ENCODE measurements at regions not wholly inside any gene's neighbourhood (a gene's known extent, or its start where the extent isn't known, plus 50 kb on each side); places are given as distances from the start of the nearest gene placed in this dataset.
"Not testable (repeated sequence)": the region's sequence is repeated elsewhere in the genome, so short reads cannot be mapped to it uniquely, and the experiment has no call there.

DNA sequence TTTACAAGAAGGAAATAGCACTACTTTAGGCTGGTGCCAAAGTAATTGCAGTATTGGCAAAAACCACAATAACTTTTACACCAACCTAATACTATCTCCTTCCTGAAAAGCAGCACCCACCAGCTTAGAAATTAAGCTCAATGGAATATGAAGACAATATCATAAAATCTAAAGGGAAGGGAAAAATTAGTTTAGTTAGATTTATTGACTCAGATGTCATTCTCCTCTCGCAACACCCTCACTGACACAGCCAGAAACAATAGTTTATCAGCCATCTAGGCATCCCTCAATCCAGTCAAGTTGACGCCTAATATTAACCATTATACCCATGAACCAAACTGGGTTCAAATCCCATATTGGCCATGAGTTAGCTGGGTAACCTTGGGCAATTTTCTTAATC is 820.4 kb upstream of the EPHA5 start:
- H3K4me1 Mint-ChIP-seq = peaks cover 0 to 1% (median 0%) of the 10 kb centered on the region in 3 donors

GRCh38 chr4:66489783-66490452 is 819.6 kb upstream of the EPHA5 start:
- Mint-ChIP-seq H3K9me3 (peaks cover 0 to 4% (median 0%) of the 10 kb centered on the region in 3 donors), H3K4me1 (peaks cover 0 to 1% (median 0%) of the 10 kb centered on the region in 3 donors), H3K27ac (no peak overlapping the region), H3K4me3 (no peak overlapping the region), H3K36me3 (peaks cover 3% of the 10 kb centered on the region), H3K27me3 (no peaks in the 10 kb centered on the region)

More for the DNA sequence above, 820.4 kb upstream of the EPHA5 start:
- Mint-ChIP-seq H3K4me3 (no peak overlapping the region), H3K9me3 (peaks cover 0 to 4% (median 0%) of the 10 kb centered on the region in 3 donors), H3K27ac (no peak overlapping the region), H3K36me3 (peaks cover 3% of the 10 kb centered on the region), H3K27me3 (no peaks in the 10 kb centered on the region)

DNA sequence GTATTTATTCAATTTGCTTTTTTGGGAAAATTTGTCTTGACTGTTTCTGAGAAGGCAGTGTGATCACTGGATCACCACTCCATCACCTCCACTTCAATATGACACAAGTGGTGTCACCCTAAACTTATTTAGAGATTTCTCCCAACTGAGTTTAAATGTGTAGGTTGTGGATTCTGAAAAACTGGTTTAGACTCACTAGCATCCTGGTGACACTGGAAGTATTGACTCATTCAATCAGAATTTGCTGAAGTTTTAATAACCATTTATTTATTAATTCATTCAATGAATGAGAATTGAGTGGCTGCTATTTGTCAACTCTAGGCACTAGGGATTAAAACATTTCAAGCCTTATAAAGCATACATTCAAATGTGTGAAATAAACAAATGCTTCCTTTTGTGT is 819.1 kb upstream of the EPHA5 start:
- Mint-ChIP-seq H3K36me3 (peaks cover 3% of the 10 kb centered on the region), H3K27ac (no peak overlapping the region), H3K4me1 (peaks cover 0 to 1% (median 0%) of the 10 kb centered on the region in 3 donors), H3K4me3 (no peak overlapping the region), H3K9me3 (peaks cover 0 to 4% (median 0%) of the 10 kb centered on the region in 3 donors), H3K27me3 (no peaks in the 10 kb centered on the region)

DNA sequence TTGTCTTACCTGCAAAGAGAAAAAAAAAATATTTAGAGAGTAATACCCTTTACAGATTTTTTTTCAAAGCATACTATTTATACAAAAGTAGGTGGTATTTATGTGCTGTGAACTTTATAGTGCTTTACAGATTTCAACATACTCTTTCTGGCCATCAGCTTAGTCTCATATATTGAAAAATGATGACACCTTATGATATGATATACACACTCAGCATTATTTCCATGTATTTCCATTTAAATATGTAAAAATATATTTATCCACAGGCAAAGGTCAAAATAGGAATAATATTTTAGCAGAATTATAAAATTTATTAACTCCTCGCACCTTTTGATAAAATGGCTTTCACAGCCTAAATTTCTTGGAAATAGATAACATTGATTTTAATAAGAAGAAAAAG is 815.8 kb upstream of the EPHA5 start:
- H3K4me3 Mint-ChIP-seq = no peak overlapping the region
- H3K27me3 Mint-ChIP-seq = no peaks in the 10 kb centered on the region
- peaks cover 0 to 7% (median 6%) of the 10 kb centered on the region in 3 donors for H3K9me3 Mint-ChIP-seq
- peaks cover 3% of the 10 kb centered on the region for H3K36me3 Mint-ChIP-seq
- no peak overlapping the region for H3K27ac Mint-ChIP-seq
- peaks cover 0 to 1% (median 0%) of the 10 kb centered on the region in 3 donors for H3K4me1 Mint-ChIP-seq

DNA sequence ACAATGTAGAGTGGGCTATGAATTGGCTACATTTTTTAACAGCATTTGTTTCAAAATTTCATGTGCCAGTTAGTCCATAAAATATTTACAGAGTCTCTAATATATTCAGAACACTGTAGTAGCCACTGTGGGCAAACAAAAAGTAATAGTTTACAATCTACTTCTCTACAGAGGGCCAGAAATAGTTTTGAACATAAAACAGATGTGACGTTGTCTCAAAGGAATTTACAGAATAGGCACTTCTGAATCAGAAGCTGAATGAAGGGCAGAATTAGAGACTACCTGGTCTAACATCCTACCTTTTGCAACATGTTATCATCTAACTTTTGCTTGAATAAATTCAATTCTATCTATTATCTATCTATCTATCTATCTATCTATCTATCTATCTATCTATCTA is 811.9 kb upstream of the EPHA5 start:
- Mint-ChIP-seq H3K4me1 (no peaks in the 10 kb centered on the region), H3K4me3 (no peak overlapping the region), H3K36me3 (no peaks in the 10 kb centered on the region), H3K9me3 (peaks cover 4 to 7% (median 5%) of the 10 kb centered on the region in 3 donors), H3K27me3 (no peaks in the 10 kb centered on the region), H3K27ac (no peak overlapping the region)

- peaks cover 1 to 12% (median 11%) of the 10 kb centered on the region in 3 donors for H3K9me3 Mint-ChIP-seq
- no peak overlapping the region for H3K27ac Mint-ChIP-seq
- no peaks in the 10 kb centered on the region for H3K27me3 Mint-ChIP-seq
- H3K4me3 Mint-ChIP-seq = no peak overlapping the region
- no peaks in the 10 kb centered on the region for H3K4me1 Mint-ChIP-seq
- H3K36me3 Mint-ChIP-seq = no peaks in the 10 kb centered on the region
Observed at GRCh38 chr4:66475596-66475995, 805.3 kb upstream of the EPHA5 start.

DNA sequence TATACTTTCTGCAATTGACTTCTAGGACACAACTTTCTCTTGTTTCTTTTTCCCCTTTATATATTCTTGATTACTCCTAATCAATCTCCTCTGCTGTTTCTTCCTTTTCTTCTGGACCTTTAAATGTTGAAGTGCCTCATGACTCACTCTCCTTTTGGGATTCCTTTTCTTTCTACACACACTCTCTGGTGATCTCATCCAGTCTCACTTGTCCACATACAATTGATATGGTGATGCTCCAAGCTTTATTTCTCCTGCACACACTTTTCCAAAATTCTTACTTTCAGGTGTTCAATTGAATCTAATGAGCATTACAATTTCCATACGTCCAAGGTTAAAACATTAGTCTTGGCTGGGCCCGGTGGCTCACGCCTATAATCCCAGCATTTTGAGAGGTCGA is 794.8 kb upstream of the EPHA5 start:
- Mint-ChIP-seq H3K4me3 (no peak overlapping the region), H3K4me1 (no peaks in the 10 kb centered on the region), H3K9me3 (peaks cover 2 to 3% (median 2%) of the 10 kb centered on the region in 3 donors), H3K27ac (no peak overlapping the region), H3K36me3 (no peaks in the 10 kb centered on the region), H3K27me3 (no peaks in the 10 kb centered on the region)

DNA sequence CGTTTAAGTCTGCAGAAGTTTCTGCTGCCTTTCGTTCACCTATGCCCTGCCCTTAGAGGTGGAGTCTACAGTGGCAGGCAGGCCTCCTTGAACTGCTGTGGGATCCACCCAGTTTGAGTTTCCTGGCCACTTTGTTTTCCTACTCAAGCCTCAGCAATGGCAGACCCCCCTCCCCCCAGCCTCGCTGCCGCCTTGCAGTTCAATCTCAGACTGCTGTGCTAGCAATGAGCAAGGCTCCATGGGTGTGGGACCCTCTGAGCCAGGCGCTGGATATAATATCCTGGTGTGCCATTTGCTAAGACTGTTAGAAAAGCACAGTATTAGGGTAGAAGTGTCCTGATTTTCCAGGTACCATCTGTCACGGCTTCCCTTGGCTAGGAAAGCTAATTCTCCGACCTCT is 792.6 kb upstream of the EPHA5 start:
- not testable (repeated sequence) for H3K27ac Mint-ChIP-seq, H3K27me3 Mint-ChIP-seq, H3K36me3 Mint-ChIP-seq, H3K4me3 Mint-ChIP-seq, H3K4me1 Mint-ChIP-seq
- H3K9me3 Mint-ChIP-seq = peaks cover 2 to 13% (median 5%) of the 10 kb centered on the region in 3 donors

- Mint-ChIP-seq H3K36me3 (no peaks in the 10 kb centered on the region), H3K27me3 (no peaks in the 10 kb centered on the region), H3K9me3 (peaks cover 0 to 5% (median 2%) of the 10 kb centered on the region in 3 donors), H3K4me3 (no peak overlapping the region), H3K27ac (no peak overlapping the region), H3K4me1 (no peaks in the 10 kb centered on the region)
Observed at GRCh38 chr4:66451741-66452140, 781.5 kb upstream of the EPHA5 start.

DNA sequence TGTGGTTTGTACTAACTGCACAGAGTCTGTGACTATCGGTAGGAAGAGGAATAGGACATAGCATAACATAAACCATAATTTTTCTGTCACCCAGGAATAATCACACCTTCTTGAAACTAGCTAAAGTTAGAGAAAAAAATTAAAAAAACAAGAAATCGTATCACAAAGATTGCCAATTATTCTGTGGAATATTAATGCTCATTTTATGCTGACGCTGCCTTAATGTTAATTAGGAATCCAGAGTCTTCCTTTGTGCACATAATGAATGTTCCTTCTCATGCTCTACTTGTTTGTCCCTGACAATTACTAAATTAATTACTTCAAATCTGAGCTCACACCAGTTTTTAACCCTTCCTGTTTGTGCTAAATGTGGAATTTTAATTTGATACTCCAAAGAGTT is 772.7 kb upstream of the EPHA5 start:
- Mint-ChIP-seq H3K9me3 (peaks cover 2 to 6% (median 2%) of the 10 kb centered on the region in 3 donors), H3K4me1 (no peaks in the 10 kb centered on the region), H3K27ac (no peak overlapping the region), H3K36me3 (no peaks in the 10 kb centered on the region), H3K27me3 (no peaks in the 10 kb centered on the region), H3K4me3 (no peak overlapping the region)

GRCh38 chr4:66439508-66439907 is 769.2 kb upstream of the EPHA5 start:
- H3K36me3 Mint-ChIP-seq = no peaks in the 10 kb centered on the region
- H3K27me3 Mint-ChIP-seq = no peaks in the 10 kb centered on the region
- no peak overlapping the region for H3K4me3 Mint-ChIP-seq
- no peaks in the 10 kb centered on the region for H3K4me1 Mint-ChIP-seq
- no peak overlapping the region for H3K27ac Mint-ChIP-seq
- peaks cover 4 to 9% (median 5%) of the 10 kb centered on the region in 3 donors for H3K9me3 Mint-ChIP-seq

DNA sequence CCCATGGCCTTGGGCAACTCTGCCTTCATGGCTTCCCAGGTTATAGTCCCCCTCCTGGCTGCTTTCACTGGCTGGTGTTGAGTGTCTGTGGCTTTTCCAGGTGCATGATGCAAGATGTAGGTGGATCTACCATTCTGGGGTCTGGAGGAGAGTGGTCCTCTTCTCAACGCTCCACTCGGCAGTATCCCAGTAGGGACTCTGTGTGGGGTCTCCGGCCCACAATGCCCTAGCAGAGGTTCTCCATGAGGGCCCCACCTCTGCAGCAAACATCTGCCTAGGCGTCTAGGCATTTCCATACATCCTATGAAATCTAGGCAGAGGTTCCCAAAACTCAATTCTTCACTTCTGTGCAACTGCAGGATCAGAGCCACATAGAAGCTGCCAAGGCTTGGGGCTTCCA is 763.4 kb upstream of the EPHA5 start:
- H3K27me3 Mint-ChIP-seq = no peaks in the 10 kb centered on the region
- no peaks in the 10 kb centered on the region for H3K4me1 Mint-ChIP-seq
- H3K36me3 Mint-ChIP-seq = no peaks in the 10 kb centered on the region
- H3K4me3 Mint-ChIP-seq = no peak overlapping the region
- H3K9me3 Mint-ChIP-seq = peaks cover 4 to 16% (median 7%) of the 10 kb centered on the region in 3 donors
- no peak overlapping the region for H3K27ac Mint-ChIP-seq

DNA sequence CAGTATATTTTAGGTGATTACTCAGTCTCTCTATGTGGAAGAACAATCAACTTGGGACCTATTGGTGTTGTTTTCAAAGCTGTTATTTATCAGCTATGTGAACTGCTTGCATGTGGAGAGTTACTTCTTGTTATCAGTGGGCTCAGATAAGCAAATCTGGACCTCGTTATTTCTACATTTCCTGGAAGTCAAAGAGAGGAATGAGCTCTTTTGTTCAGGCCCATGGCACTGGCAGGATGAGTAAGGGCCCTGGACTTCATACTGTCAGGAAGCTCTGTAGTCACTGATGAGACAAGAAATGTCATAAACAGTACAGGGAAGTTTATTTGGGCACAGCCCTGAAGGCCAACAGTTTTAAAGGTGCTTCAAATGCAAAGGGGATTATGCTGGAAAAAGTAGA is 760.6 kb upstream of the EPHA5 start:
- Mint-ChIP-seq H3K36me3 (no peaks in the 10 kb centered on the region), H3K4me3 (no peak overlapping the region), H3K4me1 (no peaks in the 10 kb centered on the region), H3K27me3 (no peaks in the 10 kb centered on the region), H3K27ac (no peak overlapping the region), H3K9me3 (peaks cover 0 to 16% (median 5%) of the 10 kb centered on the region in 3 donors)

DNA sequence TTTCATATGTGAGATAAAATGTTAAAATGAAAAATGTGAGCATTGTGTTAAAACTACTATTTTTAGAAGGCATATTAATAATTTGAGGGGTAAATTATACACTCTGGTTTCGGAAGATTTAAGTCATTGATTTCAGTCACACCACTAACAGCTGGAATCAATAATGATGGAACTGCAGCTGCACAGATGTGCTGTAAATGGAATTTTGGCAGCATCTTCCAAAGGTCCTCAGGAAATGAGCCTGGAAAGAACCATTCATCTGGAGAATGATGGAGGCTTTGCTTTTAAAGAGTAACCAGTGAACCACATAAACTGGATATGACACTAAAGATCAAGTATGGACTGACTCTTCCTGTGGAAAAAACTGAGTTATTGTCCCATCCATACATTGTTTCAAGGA is 759.0 kb upstream of the EPHA5 start:
- Mint-ChIP-seq H3K27me3 (no peaks in the 10 kb centered on the region), H3K36me3 (no peaks in the 10 kb centered on the region), H3K9me3 (peaks cover 0 to 11% (median under 1%) of the 10 kb centered on the region in 3 donors), H3K4me3 (no peak overlapping the region), H3K4me1 (peaks cover 0 to 1% (median 0%) of the 10 kb centered on the region in 3 donors), H3K27ac (no peak overlapping the region)

GRCh38 chr4:66416425-66416824 is 746.1 kb upstream of the EPHA5 start:
- H3K4me1 Mint-ChIP-seq = no peaks in the 10 kb centered on the region
- no peak overlapping the region for H3K27ac Mint-ChIP-seq
- peaks cover 5 to 11% (median 7%) of the 10 kb centered on the region in 3 donors for H3K9me3 Mint-ChIP-seq
- no peaks in the 10 kb centered on the region for H3K27me3 Mint-ChIP-seq
- H3K36me3 Mint-ChIP-seq = no peaks in the 10 kb centered on the region
- H3K4me3 Mint-ChIP-seq = no peak overlapping the region

GRCh38 chr4:66404141-66404540 is 733.9 kb upstream of the EPHA5 start:
- Mint-ChIP-seq H3K4me1 (no peaks in the 10 kb centered on the region), H3K27ac (no peak overlapping the region), H3K27me3 (no peaks in the 10 kb centered on the region), H3K36me3 (no peaks in the 10 kb centered on the region), H3K9me3 (peaks cover 0 to 2% (median 0%) of the 10 kb centered on the region in 3 donors), H3K4me3 (no peak overlapping the region)

Data from IgD-negative memory B cell (primary cell).